Adrenal gland (tissue), 9 donors: ENCODE measurements at regions not wholly inside any gene's neighbourhood (a gene's known extent, or its start where the extent isn't known, plus 50 kb on each side); places are given as distances from the start of the nearest gene placed in this dataset.

Source experiments
- DNase-seq, 7 donors: peaks; one replicate each; pipeline ENCODE4 v3.0.0-alpha.2; 2019 to 2020
- H3K27ac ChIP-seq, 5 donors: fragments of 200-600 bp; sonication (generic) in 4 of 5; 1 replicate in 3 of 5; 2 replicates in 2 of 5; pipeline versions ENCODE4 v1.5.1 to v1.8.0; 2016 to 2020; ENCODE audit warnings: mild to moderate bottlenecking in 1 of 5
- H3K27me3 ChIP-seq: fragments of 200-600 bp; 2 replicates; pipeline ENCODE4 v1.8.0; 2021
- H3K36me3 ChIP-seq, 2 donors: fragments of 200-600 bp; replicated peaks in 1 of 2; 1 replicate in 1 of 2; 2 replicates in 1 of 2; pipeline versions ENCODE4 v1.5.1 to v1.8.0; 2018 to 2022
- H3K4me1 ChIP-seq, 2 donors: fragments of 200-600 bp; replicated peaks in 1 of 2; 1 replicate in 1 of 2; 2 replicates in 1 of 2; pipeline versions ENCODE4 v1.5.1 to v1.8.0; 2018 to 2021
- H3K4me3 ChIP-seq, 4 donors: fragments of 200-600 bp; sonication (generic) in 3 of 4; one replicate each; pipeline ENCODE4 v1.5.1; 2016 to 2018
- H3K9me3 ChIP-seq, 3 donors: fragments of 200-600 bp; sonication (generic) in 1 of 3; replicated peaks in 1 of 3; 1 replicate in 2 of 3; 2 replicates in 1 of 3; pipeline versions ENCODE4 v1.5.1 to v1.8.0; 2016 to 2021
- CTCF ChIP-seq, 6 experiments: fragments of 450-650 bp in 4 of 6; fragments of 200-600 bp in 2 of 6; sonication (generic) in 1 of 6; IDR thresholded peaks; 1 replicate in 5 of 6; 2 replicates in 1 of 6; pipeline versions ENCODE4 v1.5.1 to v1.8.0; 2016 to 2021; ENCODE audit warnings: antibody characterized with exemption in 6 of 6, mild to moderate bottlenecking in 2 of 6, moderate library complexity in 1 of 6
- POLR2A ChIP-seq, 2 donors: fragments of 450-650 bp; IDR thresholded peaks; one replicate each; pipeline ENCODE4 v1.6.1; 2017; ENCODE audit warnings: antibody characterized with exemption in 2 of 2, mild to moderate bottlenecking in 2 of 2, moderate library complexity in 1 of 2
- WGBS, 4 donors: extraction: QIAGEN DNeasy Blood & Tissue Kit in 2 of 4; methylation state at CpG; one replicate each; pipeline versions ENCODE4 v1.1.5 to v1.1.7; 2013 to 2017; 5-methylcytosine and 5-hydroxymethylcytosine counted together
- intact Hi-C, 2 donors: fragments of 100-400 bp; cut with DNase I; formaldehyde crosslinking; loops; one replicate each; pipeline versions ENCODE4 v1.14.1 to v1.15.0; 2022 to 2023
- donor health status: healthy with polysubstance abuse.
- donor health status: Bipolar disorder and iron deficiency.
- donor health status: DM: yes; HTN: yes; CAD: no.
- donor health status: DM: no; HTN: no; CAD: no.
- donor health status: DM: no; HTN: no; CAD: no.

GRCh38 chr16:26330654-26331053 is 638.9 kb downstream of the HS3ST4 start:
- H3K27me3 ChIP-seq = no peaks in the 10 kb centered on the region
- H3K4me1 ChIP-seq = no peaks in the 10 kb centered on the region
- H3K36me3 ChIP-seq = no peaks in the 10 kb centered on the region
- no peak for TF ChIP-seq CTCF (IDR thresholded peaks at IDR 0.05)
- no peak for TF ChIP-seq POLR2A (IDR thresholded peaks at IDR 0.05)
- H3K27ac ChIP-seq = no peak overlapping the region
- intact Hi-C loops = no loop called here
- DNase-seq = no peak
- WGBS, 4 donors = 89 to 93% (median 92%) methylated on average over 1 of the region's 1 CpG
- no peaks in the 10 kb centered on the region for H3K9me3 ChIP-seq
- H3K4me3 ChIP-seq = no peak overlapping the region

- no peak for TF ChIP-seq POLR2A (IDR thresholded peaks at IDR 0.05)
- no peak for TF ChIP-seq CTCF (IDR thresholded peaks at IDR 0.05)
- no peaks in the 10 kb centered on the region for H3K27me3 ChIP-seq
- 51 to 59% (median 53%) methylated on average over 8 of the region's 8 CpGs for WGBS, 4 donors
- no peak overlapping the region for H3K27ac ChIP-seq
- intact Hi-C loops = no loop called here
- no peaks in the 10 kb centered on the region for H3K4me1 ChIP-seq
- no peak for DNase-seq
- H3K4me3 ChIP-seq = no peak overlapping the region
- no peaks in the 10 kb centered on the region for H3K36me3 ChIP-seq
- H3K9me3 ChIP-seq = no peaks in the 10 kb centered on the region
Observed at GRCh38 chr16:26334218-26335111, 642.7 kb downstream of the HS3ST4 start.

- intact Hi-C loops = no loop called here
- Histone ChIP-seq H3K4me3 (no peak overlapping the region), H3K27ac (no peak overlapping the region), H3K4me1 (no peaks in the 10 kb centered on the region), H3K27me3 (no peaks in the 10 kb centered on the region), H3K36me3 (no peaks in the 10 kb centered on the region), H3K9me3 (no peaks in the 10 kb centered on the region)
- TF ChIP-seq POLR2A (IDR thresholded peaks at IDR 0.05) (no peak), CTCF (IDR thresholded peaks at IDR 0.05) (no peak)
- DNase-seq = no peak
- WGBS, 4 donors = 68 to 77% (median 72%) methylated on average over 6 of the region's 6 CpGs
Observed at GRCh38 chr16:26335236-26335853, 643.6 kb downstream of the HS3ST4 start.

- no peak for DNase-seq
- intact Hi-C loops = no loop called here
Observed at GRCh38 chr16:26342621-26343020, 650.9 kb downstream of the HS3ST4 start.

More at GRCh38 chr16:26342621-26343020, 650.9 kb downstream of the HS3ST4 start:
- TF ChIP-seq CTCF (IDR thresholded peaks at IDR 0.05) (no peak), POLR2A (IDR thresholded peaks at IDR 0.05) (no peak)
- Histone ChIP-seq H3K27ac (no peak overlapping the region), H3K4me1 (no peaks in the 10 kb centered on the region), H3K27me3 (no peaks in the 10 kb centered on the region), H3K9me3 (no peaks in the 10 kb centered on the region), H3K36me3 (no peaks in the 10 kb centered on the region), H3K4me3 (no peak overlapping the region)
- 77 to 87% (median 80%) methylated on average over 6 of the region's 6 CpGs for WGBS, 4 donors
